ENCODE measurements at regions not wholly inside any gene's neighbourhood (a gene's known extent, or its start where the extent isn't known, plus 50 kb on each side); places are given as distances from the start of the nearest gene placed in this dataset.

- Histone ChIP-seq H2AK5ac (ENCODE audit: low read depth, low read length) (no peak overlapping the region), H4K20me1 (ENCODE audit: insufficient read depth, low read length) (no peaks in the 10 kb centered on the region), H3K56ac (ENCODE audit: extremely low read depth, insufficient read depth, low read length) (no peak overlapping the region), H3K9ac (ENCODE audit: low read depth, low read length) (no peak overlapping the region), H2AK9ac (replicated peaks; ENCODE audit: low read depth, low read length, poor library complexity) (no peak overlapping the region), H3K4me2 (ENCODE audit: low read depth, low read length) (no peak overlapping the region), H3K27me3 (ENCODE audit: control insufficient read depth, insufficient read depth, low read length) (no peaks in the 10 kb centered on the region), H3K4me3 (ENCODE audit: insufficient read depth, low read depth, low read length) (no peak overlapping the region), H2BK15ac (ENCODE audit: low read depth, low read length) (no peak overlapping the region), H4K91ac (ENCODE audit: insufficient read depth, low read depth, low read length) (no peak overlapping the region), H3K18ac (ENCODE audit: low read depth, low read length) (no peak overlapping the region), H3K9me3 (ENCODE audit: control insufficient read depth, insufficient read depth, low read length) (no peaks in the 10 kb centered on the region), H4K5ac (ENCODE audit: low read depth, low read length) (no peak overlapping the region), H3K23ac (ENCODE audit: low read depth, low read length) (no peak overlapping the region), H2AFZ (replicated peaks; ENCODE audit: low read length, poor library complexity) (no peak overlapping the region), H3K27ac (ENCODE audit: insufficient read depth, low read length) (no peak overlapping the region), H3K36me3 (ENCODE audit: control insufficient read depth, insufficient read depth, low read length) (no peaks in the 10 kb centered on the region), H3K4ac (ENCODE audit: low read depth, low read length) (no peak overlapping the region), H3K79me1 (ENCODE audit: low read depth in 1 of 2, low read length in 2 of 2) (no peaks in the 10 kb centered on the region), H2BK20ac (ENCODE audit: low read depth, low read length) (no peak overlapping the region), H3K14ac (replicated peaks; ENCODE audit: low read depth, low read length) (no peak overlapping the region), H2BK120ac (ENCODE audit: low read depth, low read length) (no peak overlapping the region), H4K8ac (ENCODE audit: low read depth in 2 of 2, low read length in 2 of 2) (no peak overlapping the region), H2BK5ac (ENCODE audit: low read depth, low read length, poor library complexity, severe bottlenecking) (no peak overlapping the region), H3K9me1 (ENCODE audit: insufficient read depth, low read length) (no peaks in the 10 kb centered on the region), H3K4me1 (ENCODE audit: control insufficient read depth, insufficient read depth, low read length) (no peaks in the 10 kb centered on the region)
- no peak for TF ChIP-seq RAD21 (IDR thresholded peaks at IDR 0.05; ENCODE audit: low read length)
- TF ChIP-seq RCOR1 (IDR thresholded peaks at IDR 0.05; ENCODE audit: insufficient replicate concordance, low read length) = no peak
- TF ChIP-seq SMC3 (IDR thresholded peaks at IDR 0.05; ENCODE audit: low read depth, low read length) = no peak
- no peak for TF ChIP-seq MAFK (IDR thresholded peaks at IDR 0.05; ENCODE audit: low read depth, low read length)
- no peak for TF ChIP-seq BHLHE40 (IDR thresholded peaks at IDR 0.05; ENCODE audit: low read depth, low read length)
- TF ChIP-seq NFE2L2 (IDR thresholded peaks at IDR 0.05; ENCODE audit: low read depth, low read length) = no peak
- WGBS, 2 experiments (ENCODE audit: extremely low coverage in 2 of 2, insufficient read length in 1 of 2) = no CpG with 5 or more reads among the region's 3 CpGs
- dilution Hi-C loops (cut with HindIII; ENCODE audit: low sequenced_read_pairs, unreplicated experiment) = no loop called here
- ChIA-PET POLR2A (ENCODE audit: unreplicated experiment) (no interaction called here), CTCF (no interaction called here)
- in situ Hi-C loops (cut with MboI; ENCODE audit: low sequenced_read_pairs) = no loop called here
- BruUV-seq (replicated peaks) = no TSS peak
- ATAC-seq (ENCODE audit: low read depth) = no peak
- no peak for DNase-seq
- intact Hi-C loops (cut with micrococcal nuclease) = loop anchor here (10.0 kb wide), 1 partner anchor 450 kb away; no protein-coding TSS in a partner anchor
Measured at GRCh38 chr6:151674578-151674977, 132.9 kb upstream of the ESR1 start.
